Upper lobe of left lung (tissue), 4 donors: ENCODE measurements at regions not wholly inside any gene's neighbourhood (a gene's known extent, or its start where the extent isn't known, plus 50 kb on each side); places are given as distances from the start of the nearest gene placed in this dataset.

ENCODE experiments used
- CTCF ChIP-seq, 6 experiments: fragments of 450-650 bp in 4 of 6; fragments of 200-600 bp in 2 of 6; sonication (generic) in 2 of 6; IDR thresholded peaks; one replicate each; pipeline ENCODE4 v1.5.1; 2016 to 2019; ENCODE audit warnings: antibody characterized with exemption in 6 of 6
- EP300 ChIP-seq, 4 donors: sonication (generic); formaldehyde crosslinking; IDR thresholded peaks; one replicate each; pipeline ENCODE4 v1.5.1; 2017; ENCODE audit warnings: antibody characterized with exemption in 4 of 4, control low read depth in 2 of 4
- POLR2A ChIP-seq, 4 donors: fragments of 450-650 bp; IDR thresholded peaks; one replicate each; pipeline ENCODE4 v1.5.1; 2016 to 2017; ENCODE audit warnings: antibody characterized with exemption in 4 of 4, mild to moderate bottlenecking in 2 of 4
- POLR2AphosphoS5 ChIP-seq, 2 donors: sonication (generic); formaldehyde crosslinking; IDR thresholded peaks; one replicate each; pipeline ENCODE4 v1.5.1; 2017; ENCODE audit warnings: antibody characterized with exemption in 2 of 2

GRCh38 chr2:12795851-12796250 is 79.1 kb downstream of the TRIB2 start:
- TF ChIP-seq CTCF (IDR thresholded peaks at IDR 0.05) (no peak), EP300 (IDR thresholded peaks at IDR 0.05) (no peak), POLR2A (IDR thresholded peaks at IDR 0.05) (no peak), POLR2AphosphoS5 (IDR thresholded peaks at IDR 0.05) (no peak)
